OCI-LY3 (cell line): ENCODE measurements at regions not wholly inside any gene's neighbourhood (a gene's known extent, or its start where the extent isn't known, plus 50 kb on each side); places are given as distances from the start of the nearest gene placed in this dataset.

ENCODE experiments used
- EZH2phosphoT487 ChIP-seq: fragments of 200-600 bp; shearing (Covaris generic); IDR thresholded peaks from 2 replicates; pipeline ENCODE4 v1.6.1; 2018; ENCODE audit warnings: antibody characterized with exemption, mixed run types, low read depth
- TF ChIP-seq, protein P1 (sequence below): fragments of 200-600, 300-600 bp; sonication (generic); IDR thresholded peaks from 2 replicates; pipeline ENCODE4 v1.5.1; 2014; ENCODE audit warnings: antibody characterized with exemption, low read length, low read depth

DNA sequence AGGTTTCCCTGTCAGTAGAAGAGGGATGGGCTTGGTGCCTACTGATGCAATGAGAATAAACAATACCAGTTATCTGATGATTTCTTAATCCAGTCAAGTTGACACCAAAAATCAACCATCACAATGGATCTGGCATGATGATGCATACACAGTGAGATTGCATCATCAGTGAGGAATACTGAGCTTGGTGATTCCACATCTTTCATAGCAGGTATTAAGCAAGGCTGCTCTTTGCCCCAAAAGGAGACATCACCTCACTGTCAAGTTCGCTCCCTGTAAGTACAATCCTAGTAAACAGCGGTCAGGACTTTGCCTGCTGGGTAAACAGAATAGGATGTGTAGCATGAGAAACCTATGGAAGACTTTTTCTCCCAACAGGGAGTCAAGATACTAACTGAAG, 282.7 kb upstream of the CDH2 start:
- TF ChIP-seq, protein P1, sequence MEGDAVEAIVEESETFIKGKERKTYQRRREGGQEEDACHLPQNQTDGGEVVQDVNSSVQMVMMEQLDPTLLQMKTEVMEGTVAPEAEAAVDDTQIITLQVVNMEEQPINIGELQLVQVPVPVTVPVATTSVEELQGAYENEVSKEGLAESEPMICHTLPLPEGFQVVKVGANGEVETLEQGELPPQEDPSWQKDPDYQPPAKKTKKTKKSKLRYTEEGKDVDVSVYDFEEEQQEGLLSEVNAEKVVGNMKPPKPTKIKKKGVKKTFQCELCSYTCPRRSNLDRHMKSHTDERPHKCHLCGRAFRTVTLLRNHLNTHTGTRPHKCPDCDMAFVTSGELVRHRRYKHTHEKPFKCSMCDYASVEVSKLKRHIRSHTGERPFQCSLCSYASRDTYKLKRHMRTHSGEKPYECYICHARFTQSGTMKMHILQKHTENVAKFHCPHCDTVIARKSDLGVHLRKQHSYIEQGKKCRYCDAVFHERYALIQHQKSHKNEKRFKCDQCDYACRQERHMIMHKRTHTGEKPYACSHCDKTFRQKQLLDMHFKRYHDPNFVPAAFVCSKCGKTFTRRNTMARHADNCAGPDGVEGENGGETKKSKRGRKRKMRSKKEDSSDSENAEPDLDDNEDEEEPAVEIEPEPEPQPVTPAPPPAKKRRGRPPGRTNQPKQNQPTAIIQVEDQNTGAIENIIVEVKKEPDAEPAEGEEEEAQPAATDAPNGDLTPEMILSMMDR: no peak
- no peak for TF ChIP-seq EZH2phosphoT487
